Retinal pigment epithelial cell (primary cell): ENCODE measurements at regions not wholly inside any gene's neighbourhood (a gene's known extent, or its start where the extent isn't known, plus 50 kb on each side); places are given as distances from the start of the nearest gene placed in this dataset.

Experiments
- DNase-seq: peaks from one replicate; pipeline ENCODE4 v3.0.0-alpha.2; 2010; ENCODE audit warnings: low read depth
- H3K4me3 ChIP-seq: 2 replicates; pipeline ENCODE4 v1.5.1; 2011; ENCODE audit warnings: mild to moderate bottlenecking, low read length, control low read depth, moderate library complexity
- CTCF ChIP-seq: conservative IDR thresholded peaks from 2 replicates; pipeline ENCODE4 v1.5.1; 2011; ENCODE audit warnings: low read depth, low read length, control low read depth, inconsistent platforms

- H3K4me3 ChIP-seq, result no peak overlapping the region
- no peak for TF ChIP-seq CTCF
- DNase-seq, result no peak
Observed at GRCh38 chr21:41631564-41632461, 123.9 kb upstream of the TMPRSS2 start.

GRCh38 chr21:41630917-41631316 lies 123.0 kb upstream of the TMPRSS2 start:
- no peak for DNase-seq
- no peak for TF ChIP-seq CTCF
- H3K4me3 ChIP-seq, result no peak overlapping the region

- H3K4me3 ChIP-seq, result no peak overlapping the region
- DNase-seq, result peak; percentile 99
- TF ChIP-seq CTCF, result no peak
Observed at GRCh38 chr21:41630249-41630648, 122.3 kb upstream of the TMPRSS2 start.

- H3K4me3 ChIP-seq, result no peak overlapping the region
- no peak for TF ChIP-seq CTCF
- no peak for DNase-seq
Observed at GRCh38 chr21:41628256-41628655, 120.3 kb upstream of the TMPRSS2 start.

- H3K4me3 ChIP-seq, result no peak overlapping the region
- DNase-seq, result no peak
- no peak for TF ChIP-seq CTCF
Observed at GRCh38 chr21:41627428-41627827, 119.5 kb upstream of the TMPRSS2 start.

GRCh38 chr21:41626021-41626420 lies 118.1 kb upstream of the TMPRSS2 start:
- no peak overlapping the region for H3K4me3 ChIP-seq
- DNase-seq, result no peak
- no peak for TF ChIP-seq CTCF

GRCh38 chr21:41625428-41625827 lies 117.5 kb upstream of the TMPRSS2 start:
- no peak for TF ChIP-seq CTCF
- no peak for DNase-seq
- no peak overlapping the region for H3K4me3 ChIP-seq
